H1 (cell line): ENCODE measurements at regions not wholly inside any gene's neighbourhood (a gene's known extent, or its start where the extent isn't known, plus 50 kb on each side); places are given as distances from the start of the nearest gene placed in this dataset.

Experiments
- CTCF ChIA-PET: fragments of 300-600 bp; sonication (Branson Sonifier 250); formaldehyde crosslinking; loops from one replicate; lab custom pipeline; 2021; ENCODE audit not compliant: partially characterized antibody; lab: Charles Lee
- POLR2A ChIA-PET: fragments of 300-600 bp; sonication (Branson Sonifier 250); formaldehyde crosslinking; loops from one replicate; lab custom pipeline; 2021; ENCODE audit warnings: inconsistent platforms; ENCODE audit not compliant: partially characterized antibody; lab: Charles Lee
- DNase-seq, 2 experiments: peaks; one replicate each; pipeline versions ENCODE4 v3.0.0 to v3.0.0-alpha.2; 2010 to 2022; ENCODE audit warnings: low spot score in 2 of 2, low read depth in 1 of 2, mixed read lengths in 1 of 2
- FAIRE-seq: peaks from 2 replicates; lab custom pipeline; 2011; peaks lifted over from hg19 to GRCh38; lab: Jason Lieb, UNC
- H2AFZ ChIP-seq: 2 replicates; pipeline ENCODE4 v1.8.1; 2012; ENCODE audit warnings: low read length, inconsistent platforms
- H2AK5ac ChIP-seq: 2 replicates; pipeline ENCODE4 v1.6.1; 2013; ENCODE audit warnings: low read depth, low read length
- H2BK120ac ChIP-seq: replicated peaks from 2 replicates; pipeline ENCODE3; 2013; ENCODE audit warnings: low read depth, low read length, inconsistent platforms
- H2BK12ac ChIP-seq: 2 replicates; pipeline ENCODE4 v1.6.1; 2013; ENCODE audit warnings: low read depth, low read length
- H2BK15ac ChIP-seq: 2 replicates; pipeline ENCODE4 v1.6.1; 2013; ENCODE audit warnings: low read length
- H2BK20ac ChIP-seq: 2 replicates; pipeline ENCODE4 v1.6.1; 2013; ENCODE audit warnings: low read length
- H2BK5ac ChIP-seq: 2 replicates; pipeline ENCODE4 v1.6.1; 2013; ENCODE audit warnings: low read depth, low read length
- H3K14ac ChIP-seq: 2 replicates; pipeline ENCODE4 v1.6.1; 2013; ENCODE audit warnings: inconsistent platforms; ENCODE audit not compliant: insufficient read length
- H3K18ac ChIP-seq: 2 replicates; pipeline ENCODE4 v1.6.1; 2013; ENCODE audit warnings: low read length; ENCODE audit errors: extremely low read depth
- H3K23ac ChIP-seq: 2 replicates; pipeline ENCODE4 v1.6.1; 2013; ENCODE audit warnings: inconsistent platforms; ENCODE audit not compliant: insufficient read length
- H3K23me2 ChIP-seq: 2 replicates; pipeline ENCODE4 v1.6.1; 2013; ENCODE audit warnings: low read depth, low read length
- H3K27ac ChIP-seq: 2 replicates; pipeline ENCODE4 v1.6.1; 2011; ENCODE audit warnings: low read depth, low read length, inconsistent platforms
- H3K27me3 ChIP-seq, 4 experiments: replicated peaks in 1 of 4; 1 replicate in 1 of 4; 2 replicates in 3 of 4; pipeline versions ENCODE4 v1.6.1 to v1.8.1; 2011 to 2013; ENCODE audit warnings: low read length in 3 of 4, mild to moderate bottlenecking in 3 of 4, inconsistent platforms in 2 of 4, mixed read lengths in 2 of 4, moderate library complexity in 1 of 4; ENCODE audit not compliant: control insufficient read depth in 3 of 4, insufficient read depth in 3 of 4; ENCODE audit errors: extremely low read depth in 1 of 4
- H3K36me3 ChIP-seq, 4 experiments: 2 replicates each; pipeline versions ENCODE4 v1.6.1 to v1.8.1; 2011 to 2013; ENCODE audit warnings: mild to moderate bottlenecking in 4 of 4, low read length in 3 of 4, moderate library complexity in 2 of 4, control low read depth in 1 of 4, inconsistent platforms in 1 of 4; ENCODE audit not compliant: insufficient read depth in 4 of 4, control insufficient read depth in 2 of 4
- H3K4ac ChIP-seq: replicated peaks from 2 replicates; pipeline ENCODE3; 2013; ENCODE audit warnings: low read length, low read depth, mixed read lengths, inconsistent platforms; ENCODE audit not compliant: insufficient read length
- H3K4me1 ChIP-seq, 4 experiments: replicated peaks in 1 of 4; 1 replicate in 1 of 4; 2 replicates in 3 of 4; pipeline versions ENCODE4 v1.6.1 to v1.8.1; 2011 to 2013; ENCODE audit warnings: low read length in 3 of 4, inconsistent platforms in 2 of 4, mixed read lengths in 1 of 4; ENCODE audit not compliant: insufficient read depth in 4 of 4, control insufficient read depth in 3 of 4
- H3K4me2 ChIP-seq, 2 experiments: 2 replicates each; pipeline versions ENCODE4 v1.6.1 to v1.8.1; 2011 to 2013; ENCODE audit warnings: low read depth in 2 of 2, low read length in 2 of 2, control low read depth in 1 of 2, inconsistent platforms in 1 of 2, mild to moderate bottlenecking in 1 of 2; ENCODE audit not compliant: insufficient read depth in 1 of 2
- H3K4me3 ChIP-seq, 4 experiments: fragments of 200-600, 300-600 bp in 1 of 4; sonication (generic), shearing (Covaris generic), sonication (Bioruptor Twin) in 1 of 4; 2 replicates each; pipeline versions ENCODE4 v1.5.1 to v1.8.1; 2011 to 2016; ENCODE audit warnings: low read length in 4 of 4, low read depth in 3 of 4, control low read depth in 2 of 4, inconsistent platforms in 2 of 4, mild to moderate bottlenecking in 2 of 4, mixed read lengths in 1 of 4, moderate library complexity in 1 of 4; ENCODE audit not compliant: insufficient read depth in 2 of 4; ENCODE audit errors: extremely low read depth in 1 of 4
- H3K56ac ChIP-seq: replicated peaks from 2 replicates; pipeline ENCODE3; 2013; ENCODE audit warnings: low read depth, mild to moderate bottlenecking, mixed read lengths, low read length, inconsistent platforms; ENCODE audit not compliant: insufficient read length
- H3K79me1 ChIP-seq: 2 replicates; pipeline ENCODE4 v1.6.1; 2013; ENCODE audit warnings: low read depth, low read length, control low read depth
- H3K79me2 ChIP-seq, 2 experiments: 2 replicates each; pipeline versions ENCODE4 v1.6.1 to v1.8.1; 2012 to 2013; ENCODE audit warnings: low read length in 2 of 2, mild to moderate bottlenecking in 2 of 2, inconsistent platforms in 1 of 2; ENCODE audit not compliant: insufficient read depth in 2 of 2, control insufficient read depth in 1 of 2
- H3K9ac ChIP-seq, 4 experiments: replicated peaks in 1 of 4; 1 replicate in 1 of 4; 2 replicates in 3 of 4; pipeline versions ENCODE4 v1.6.1 to v1.8.1; 2011 to 2013; ENCODE audit warnings: low read depth in 3 of 4, low read length in 3 of 4, control low read depth in 2 of 4, mild to moderate bottlenecking in 2 of 4, moderate library complexity in 2 of 4, inconsistent platforms in 1 of 4; ENCODE audit errors: extremely low read depth in 1 of 4
- H3K9me3 ChIP-seq, 2 experiments: 2 replicates each; pipeline versions ENCODE4 v1.6.1 to v1.8.1; 2012 to 2013; ENCODE audit warnings: mild to moderate bottlenecking in 2 of 2, moderate library complexity in 2 of 2, control low read depth in 1 of 2, inconsistent platforms in 1 of 2, low read depth in 1 of 2, low read length in 1 of 2, mixed read lengths in 1 of 2; ENCODE audit not compliant: insufficient read depth in 2 of 2
- H4K20me1 ChIP-seq, 2 experiments: replicated peaks in 1 of 2; 2 replicates each; pipeline versions ENCODE3 to v1.8.1; 2011 to 2013; ENCODE audit warnings: inconsistent platforms in 2 of 2, low read length in 2 of 2, mild to moderate bottlenecking in 1 of 2; ENCODE audit not compliant: insufficient read depth in 2 of 2, control insufficient read depth in 1 of 2
- H4K5ac ChIP-seq: 2 replicates; pipeline ENCODE4 v1.6.1; 2013; ENCODE audit warnings: low read length, low read depth, mixed read lengths, inconsistent platforms; ENCODE audit not compliant: insufficient read length
- H4K8ac ChIP-seq: 2 replicates; pipeline ENCODE4 v1.8.0; 2013; ENCODE audit warnings: mild to moderate bottlenecking, moderate library complexity, low read length, inconsistent platforms; ENCODE audit not compliant: insufficient read depth; ENCODE audit errors: extremely low read depth
- H4K91ac ChIP-seq: replicated peaks from 2 replicates; pipeline ENCODE3; 2013; ENCODE audit warnings: low read length, mixed read lengths, inconsistent platforms; ENCODE audit not compliant: insufficient read length
- KDM5A ChIP-seq: fragments of 200-600 bp; IDR thresholded peaks from 2 replicates; pipeline ENCODE4 v1.7.1; 2012; ENCODE audit warnings: mild to moderate bottlenecking, low read length, inconsistent platforms, mixed read lengths
- PHF8 ChIP-seq: fragments of 200-600 bp; sonication (generic); conservative IDR thresholded peaks from 2 replicates; pipeline ENCODE4 v1.7.1; 2012; ENCODE audit warnings: low read depth, mild to moderate bottlenecking, inconsistent platforms, low read length, moderate library complexity
- TCF12 ChIP-seq: IDR thresholded peaks from 2 replicates; pipeline ENCODE4 v1.6.1; 2011; ENCODE audit warnings: low read depth, mild to moderate bottlenecking, low read length
- WGBS, 2 experiments: shearing (Covaris generic) in 1 of 2; methylation state at CpG; one replicate each; pipeline versions ENCODE4 v1.1.6 to v1.1.7; 2013 to 2015; ENCODE audit warnings: low lambda C conversion rate in 2 of 2, mixed read lengths in 2 of 2, inconsistent platforms in 1 of 2, low coverage in 1 of 2, missing lambda C conversion rate in 1 of 2; ENCODE audit not compliant: insufficient replicate concordance in 2 of 2, insufficient coverage in 1 of 2, insufficient read length in 1 of 2; ENCODE audit errors: extremely low coverage in 1 of 2, missing lambda C conversion rate in 1 of 2; 5-methylcytosine and 5-hydroxymethylcytosine counted together
- TF ChIP-seq, protein P1 (sequence below): IDR thresholded peaks from 2 replicates; pipeline ENCODE4 v1.6.1; 2011; ENCODE audit warnings: low read depth, mild to moderate bottlenecking, low read length; ENCODE audit not compliant: insufficient read depth

DNA sequence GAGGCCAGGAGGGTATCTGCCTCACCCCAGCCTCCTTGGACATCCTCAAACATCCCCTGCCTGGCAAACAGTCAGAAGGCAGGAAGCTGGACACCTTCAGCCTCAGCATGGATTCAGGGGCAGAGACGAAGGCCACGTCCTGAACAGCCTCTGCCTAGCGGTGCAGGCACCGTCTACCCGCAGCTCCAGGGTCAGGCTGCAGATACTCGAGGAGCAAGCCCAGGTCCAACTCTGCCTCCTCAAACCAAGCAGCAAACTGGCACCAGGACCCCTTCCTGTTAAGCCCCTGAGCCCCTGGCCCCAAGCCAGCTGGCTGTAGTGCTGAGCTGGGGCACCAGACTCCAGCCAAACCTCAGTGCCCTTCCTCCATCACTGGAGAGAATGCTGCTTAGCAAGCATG lies 494.7 kb downstream of the NPHP4 start:
- Histone ChIP-seq H4K8ac (no peak overlapping the region; the same call in 1 of the 2 replicates), H3K9me3 (no peaks in the 10 kb centered on the region), H3K79me1 (no peaks in the 10 kb centered on the region), H2BK120ac (no peak overlapping the region), H3K9ac (no peak overlapping the region), H3K79me2 (no peaks in the 10 kb centered on the region)
- no peak for FAIRE-seq
- TF ChIP-seq KDM5A (no peak), TCF12 (no peak), PHF8 (no peak)
- TF ChIP-seq, protein P1, sequence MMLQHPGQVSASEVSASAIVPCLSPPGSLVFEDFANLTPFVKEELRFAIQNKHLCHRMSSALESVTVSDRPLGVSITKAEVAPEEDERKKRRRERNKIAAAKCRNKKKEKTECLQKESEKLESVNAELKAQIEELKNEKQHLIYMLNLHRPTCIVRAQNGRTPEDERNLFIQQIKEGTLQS = no peak
- TF ChIP-seq, all 59 proteins: peak for 0
- no peak overlapping the region for H3K4ac ChIP-seq
- no peak overlapping the region for H3K14ac ChIP-seq
- H2AK5ac ChIP-seq = no peak overlapping the region
- no peak overlapping the region for H3K23ac ChIP-seq
- no peak overlapping the region for H3K4me2 ChIP-seq
- H2BK20ac ChIP-seq = no peak overlapping the region
- H3K36me3 ChIP-seq = no peaks in the 10 kb centered on the region
- no peaks in the 10 kb centered on the region; a peak in 1 of 7 replicates for H3K27me3 ChIP-seq
- no peaks in the 10 kb centered on the region for H3K4me1 ChIP-seq
- H2BK15ac ChIP-seq = no peak overlapping the region
- H3K18ac ChIP-seq = no peak overlapping the region
- H2AFZ ChIP-seq = no peak overlapping the region
- no peak overlapping the region for H3K27ac ChIP-seq
- H2BK12ac ChIP-seq = no peak overlapping the region
- CTCF ChIA-PET = interaction anchor here (2.4 kb wide), 1 partner anchor 13 kb away, joined by 12 read pairs; no protein-coding TSS in a partner anchor
- no peak overlapping the region; the same call in 1 of the 2 replicates for H2BK5ac ChIP-seq
- WGBS, 2 experiments = 89% methylated on average over 6 of the region's 6 CpGs; no CpG with 5 or more reads in 1 of the 2 experiments
- H4K20me1 ChIP-seq = peaks cover 0 to 2% of the 10 kb centered on the region in 2 experiments
- no peak overlapping the region for H4K91ac ChIP-seq
- H4K5ac ChIP-seq = no peak overlapping the region
- no peak overlapping the region for H3K56ac ChIP-seq
- POLR2A ChIA-PET = no interaction called here
- no peak overlapping the region for H3K4me3 ChIP-seq
- no peak for DNase-seq
- H3K23me2 ChIP-seq = no peaks in the 10 kb centered on the region
